ENCODE measurements at regions not wholly inside any gene's neighbourhood (a gene's known extent, or its start where the extent isn't known, plus 50 kb on each side); places are given as distances from the start of the nearest gene placed in this dataset.
"Not testable (repeated sequence)": the region's sequence is repeated elsewhere in the genome, so short reads cannot be mapped to it uniquely, and the experiment has no call there.

GRCh38 chrX:50988649-50989048 lies 78.1 kb downstream of the BMP15 start:
- no peak overlapping the region for H3K4me3 ChIP-seq (ENCODE audit: low read depth, low read length)
- POLR2A ChIA-PET = no interaction called here
- CTCF ChIA-PET = interaction anchor here (0.7 to 2.1 kb wide), 8 partner anchors 13 to 317 kb away, joined by 3 to 10 read pairs (median 4); no protein-coding TSS in a partner anchor

GRCh38 chrX:50996930-50997329 lies 86.4 kb downstream of the BMP15 start:
- TF ChIP-seq CTCF (IDR thresholded peaks at IDR 0.05; ENCODE audit: insufficient read depth, low read length, missing control alignments) = no peak
- ChIA-PET POLR2A (no interaction called here), CTCF (no interaction called here)
- no peak overlapping the region for H3K4me3 ChIP-seq (ENCODE audit: low read depth, low read length)
- DNase-seq (ENCODE audit: low read depth, low spot score) = no peak

More at GRCh38 chrX:50988649-50989048, 78.1 kb downstream of the BMP15 start:
- DNase-seq (ENCODE audit: low read depth, low spot score) = no peak
- TF ChIP-seq CTCF (IDR thresholded peaks at IDR 0.05; ENCODE audit: insufficient read depth, low read length, missing control alignments) = peak; percentile 36

- DNase-seq (ENCODE audit: low read depth, low spot score); POLR2A ChIA-PET; CTCF ChIA-PET; H3K4me3 ChIP-seq (ENCODE audit: low read depth, low read length): not testable (repeated sequence)
Observed at GRCh38 chrX:51000384-51000783, 89.8 kb downstream of the BMP15 start.

DNA sequence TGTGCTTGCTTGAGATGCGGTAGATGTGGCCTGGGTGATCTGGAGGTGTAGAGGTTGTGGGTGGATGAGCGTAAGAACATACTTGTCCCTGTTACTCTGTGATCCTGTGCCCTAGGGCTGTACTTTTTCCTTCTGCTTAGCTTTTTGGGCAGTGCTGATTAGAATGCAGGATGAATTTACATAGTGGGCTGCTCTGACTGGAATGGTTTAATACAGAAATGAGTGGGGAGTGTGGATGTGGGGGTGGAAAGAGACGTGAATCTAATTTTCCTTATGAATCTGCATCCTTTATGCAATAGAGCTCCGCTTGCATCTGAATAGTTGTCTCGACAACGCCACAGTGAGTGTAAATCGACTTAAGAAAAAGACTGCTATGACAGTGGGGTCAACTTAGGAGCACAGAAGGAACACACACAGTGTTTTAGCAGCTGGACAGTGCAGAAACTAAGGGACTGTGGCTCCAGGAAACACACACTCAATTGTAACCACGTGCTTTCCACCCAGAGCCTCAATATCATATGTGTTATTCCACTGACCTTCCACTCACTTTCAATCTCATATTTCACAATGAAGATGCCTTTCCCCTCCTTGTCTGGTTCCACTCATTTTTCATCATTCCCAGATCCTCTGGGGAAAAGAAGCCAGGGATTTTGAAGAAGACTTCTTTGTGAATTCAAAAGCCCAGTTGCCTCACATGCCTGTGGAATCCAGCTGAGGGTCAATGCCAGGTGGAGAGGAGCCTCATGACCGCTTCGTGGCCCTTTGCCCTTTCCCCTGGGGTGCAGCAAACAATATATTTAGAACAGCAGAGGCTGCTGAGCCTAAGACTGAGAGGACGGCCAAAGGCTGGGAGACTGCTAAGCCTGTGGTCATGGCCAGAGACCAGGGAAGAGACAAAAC lies 91.4 kb downstream of the BMP15 start:
- POLR2A ChIA-PET; H3K4me3 ChIP-seq (ENCODE audit: low read depth, low read length); DNase-seq (ENCODE audit: low read depth, low spot score): not testable (repeated sequence)
- CTCF ChIA-PET = interaction anchor here (0.8 kb wide), 1 partner anchor 13 kb away, joined by 3 read pairs; no protein-coding TSS in a partner anchor

- no peak for DNase-seq (ENCODE audit: low read depth, low spot score)
- no peak overlapping the region for H3K4me3 ChIP-seq (ENCODE audit: low read depth, low read length)
- POLR2A ChIA-PET = no interaction called here
- CTCF ChIA-PET = no interaction called here
- TF ChIP-seq CTCF (IDR thresholded peaks at IDR 0.05; ENCODE audit: insufficient read depth, low read length, missing control alignments) = no peak
Observed at GRCh38 chrX:51006064-51006463, 95.5 kb downstream of the BMP15 start.

GRCh38 chrX:51024106-51024696 lies 113.7 kb downstream of the BMP15 start:
- POLR2A ChIA-PET = no interaction called here
- TF ChIP-seq CTCF (IDR thresholded peaks at IDR 0.05; ENCODE audit: insufficient read depth, low read length, missing control alignments) = no peak
- CTCF ChIA-PET = no interaction called here
- H3K4me3 ChIP-seq (ENCODE audit: low read depth, low read length) = no peak overlapping the region
- DNase-seq (ENCODE audit: low read depth, low spot score) = no peak

DNA sequence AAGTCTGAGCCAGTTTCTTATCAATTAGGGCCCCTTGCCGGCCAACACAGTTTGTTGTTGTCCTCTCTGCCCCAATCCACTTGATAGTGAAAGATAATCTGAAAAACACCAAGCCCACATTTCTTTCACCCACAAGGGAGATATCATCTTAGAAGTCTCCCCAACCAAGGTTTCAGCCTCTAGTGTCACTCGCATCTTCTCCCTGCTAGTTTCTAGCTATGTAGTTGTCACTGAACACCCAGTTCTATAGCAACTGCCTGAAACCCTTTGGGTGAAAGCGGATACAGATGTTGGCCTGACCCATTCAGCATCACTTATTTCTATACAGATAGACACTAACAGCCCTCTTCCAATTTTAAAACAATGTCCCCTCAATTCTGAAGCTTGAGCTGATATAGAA lies 116.3 kb downstream of the BMP15 start:
- no peak for DNase-seq (ENCODE audit: low read depth, low spot score)
- TF ChIP-seq CTCF (IDR thresholded peaks at IDR 0.05; ENCODE audit: insufficient read depth, low read length, missing control alignments) = no peak
- no peak overlapping the region for H3K4me3 ChIP-seq (ENCODE audit: low read depth, low read length)
- CTCF ChIA-PET = no interaction called here
- POLR2A ChIA-PET = no interaction called here

Data from AG04449 (cell line).